ENCODE measurements at regions not wholly inside any gene's neighbourhood (a gene's known extent, or its start where the extent isn't known, plus 50 kb on each side); places are given as distances from the start of the nearest gene placed in this dataset.

DNA sequence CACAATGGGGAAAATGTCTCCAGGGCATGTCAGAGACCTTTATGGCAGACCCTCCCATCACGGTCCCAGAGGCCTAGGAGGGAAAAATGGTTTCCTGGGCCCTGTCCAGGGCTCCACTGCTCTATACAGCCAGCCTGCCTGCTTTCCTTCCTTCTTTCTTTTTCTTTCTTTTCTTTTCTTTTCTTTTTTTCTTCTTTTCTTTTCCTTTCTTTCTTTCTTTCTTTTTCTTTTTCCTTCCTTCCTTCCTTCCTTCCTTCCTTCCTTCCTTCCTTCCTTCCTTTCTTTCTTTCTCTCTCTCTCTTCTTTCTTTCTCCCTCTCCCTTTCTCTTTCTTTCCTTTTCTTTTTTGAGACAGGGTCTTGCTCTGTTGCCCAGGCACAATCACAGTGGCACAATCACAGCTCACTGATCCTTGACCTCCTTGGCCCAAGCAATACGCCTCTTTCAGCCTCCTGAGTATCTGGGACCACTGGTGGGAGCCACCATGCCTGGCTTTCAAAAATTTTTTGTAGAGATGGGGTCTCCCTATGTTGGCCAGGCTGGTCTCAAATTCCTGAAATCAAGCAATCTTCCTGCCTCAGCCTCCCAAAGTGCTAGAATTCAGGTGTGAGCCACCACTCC is 106.9 kb downstream of the BACH1 start:
- intact Hi-C loops (cut with micrococcal nuclease): no loop called here
- 95% methylated on average over 2 of the region's 2 CpGs for WGBS (ENCODE audit: insufficient coverage)
- DNase-seq: no peak
- TF ChIP-seq, protein P1, sequence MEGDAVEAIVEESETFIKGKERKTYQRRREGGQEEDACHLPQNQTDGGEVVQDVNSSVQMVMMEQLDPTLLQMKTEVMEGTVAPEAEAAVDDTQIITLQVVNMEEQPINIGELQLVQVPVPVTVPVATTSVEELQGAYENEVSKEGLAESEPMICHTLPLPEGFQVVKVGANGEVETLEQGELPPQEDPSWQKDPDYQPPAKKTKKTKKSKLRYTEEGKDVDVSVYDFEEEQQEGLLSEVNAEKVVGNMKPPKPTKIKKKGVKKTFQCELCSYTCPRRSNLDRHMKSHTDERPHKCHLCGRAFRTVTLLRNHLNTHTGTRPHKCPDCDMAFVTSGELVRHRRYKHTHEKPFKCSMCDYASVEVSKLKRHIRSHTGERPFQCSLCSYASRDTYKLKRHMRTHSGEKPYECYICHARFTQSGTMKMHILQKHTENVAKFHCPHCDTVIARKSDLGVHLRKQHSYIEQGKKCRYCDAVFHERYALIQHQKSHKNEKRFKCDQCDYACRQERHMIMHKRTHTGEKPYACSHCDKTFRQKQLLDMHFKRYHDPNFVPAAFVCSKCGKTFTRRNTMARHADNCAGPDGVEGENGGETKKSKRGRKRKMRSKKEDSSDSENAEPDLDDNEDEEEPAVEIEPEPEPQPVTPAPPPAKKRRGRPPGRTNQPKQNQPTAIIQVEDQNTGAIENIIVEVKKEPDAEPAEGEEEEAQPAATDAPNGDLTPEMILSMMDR (IDR thresholded peaks at IDR 0.05): no peak
- H3K36me3 ChIP-seq (ENCODE audit: control insufficient read depth, insufficient read depth, low read length): no peaks in the 10 kb centered on the region
- peaks cover 0 to 13% of the 10 kb centered on the region in 2 donors for H3K4me1 Mint-ChIP-seq
- H3K9me3 Mint-ChIP-seq: peaks cover 1% of the 10 kb centered on the region in 2 donors
- no peaks in the 10 kb centered on the region for H3K27me3 Mint-ChIP-seq (ENCODE audit: low read depth in 2 of 2)
- H3K36me3 Mint-ChIP-seq: peaks cover 4% of the 10 kb centered on the region
- no peak overlapping the region for H3K4me3 ChIP-seq (ENCODE audit: low read length)
- H3K4me1 ChIP-seq (ENCODE audit: control insufficient read depth, insufficient read depth, low read length): no peaks in the 10 kb centered on the region
- no peak for ATAC-seq
- no peaks in the 10 kb centered on the region for H3K9me3 ChIP-seq (ENCODE audit: control insufficient read depth, insufficient read depth, low read length)
- no peak overlapping the region for H3K27ac ChIP-seq (ENCODE audit: low read length)
- no peak overlapping the region for H3K4me3 Mint-ChIP-seq
- H3K27me3 ChIP-seq (ENCODE audit: control insufficient read depth, insufficient read depth, low read length): no peaks in the 10 kb centered on the region
- H3K27ac Mint-ChIP-seq: no peak overlapping the region

DNA sequence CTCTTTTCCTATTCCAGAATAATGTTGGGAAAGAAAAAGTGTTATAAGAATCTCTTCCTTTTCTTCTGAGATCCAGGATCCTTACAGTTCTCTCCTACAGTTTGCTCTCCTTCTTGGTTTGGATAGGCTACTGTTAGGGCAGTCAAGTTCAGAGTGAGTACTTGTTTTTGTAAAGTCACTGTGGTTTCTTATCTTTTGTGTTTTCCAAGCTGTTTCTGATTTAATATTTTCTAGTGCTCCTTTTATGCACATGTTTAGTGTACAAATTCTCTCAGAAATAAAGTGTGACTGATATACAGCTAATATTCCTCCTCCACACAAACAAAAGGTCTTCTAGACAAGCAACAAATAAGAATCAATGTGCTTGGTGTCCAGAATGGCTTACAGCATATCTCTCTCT is 107.7 kb downstream of the BACH1 start:
- H3K9me3 Mint-ChIP-seq: no peaks in the 10 kb centered on the region
- peaks cover 0 to 13% of the 10 kb centered on the region in 2 donors for H3K4me1 Mint-ChIP-seq
- no peaks in the 10 kb centered on the region for H3K27me3 Mint-ChIP-seq (ENCODE audit: low read depth in 2 of 2)
- H3K27me3 ChIP-seq (ENCODE audit: control insufficient read depth, insufficient read depth, low read length): no peaks in the 10 kb centered on the region
- H3K9me3 ChIP-seq (ENCODE audit: control insufficient read depth, insufficient read depth, low read length): no peaks in the 10 kb centered on the region
- no peak overlapping the region for H3K4me3 ChIP-seq (ENCODE audit: low read length)
- no peak for ATAC-seq
- intact Hi-C loops (cut with micrococcal nuclease): no loop called here
- no peaks in the 10 kb centered on the region for H3K36me3 Mint-ChIP-seq
- DNase-seq: no peak
- no peak overlapping the region for H3K4me3 Mint-ChIP-seq
- H3K27ac ChIP-seq (ENCODE audit: low read length): no peak overlapping the region
- no peaks in the 10 kb centered on the region for H3K36me3 ChIP-seq (ENCODE audit: control insufficient read depth, insufficient read depth, low read length)
- TF ChIP-seq, protein P1 (IDR thresholded peaks at IDR 0.05): no peak
- H3K27ac Mint-ChIP-seq: no peak overlapping the region
- no peaks in the 10 kb centered on the region for H3K4me1 ChIP-seq (ENCODE audit: control insufficient read depth, insufficient read depth, low read length)

DNA sequence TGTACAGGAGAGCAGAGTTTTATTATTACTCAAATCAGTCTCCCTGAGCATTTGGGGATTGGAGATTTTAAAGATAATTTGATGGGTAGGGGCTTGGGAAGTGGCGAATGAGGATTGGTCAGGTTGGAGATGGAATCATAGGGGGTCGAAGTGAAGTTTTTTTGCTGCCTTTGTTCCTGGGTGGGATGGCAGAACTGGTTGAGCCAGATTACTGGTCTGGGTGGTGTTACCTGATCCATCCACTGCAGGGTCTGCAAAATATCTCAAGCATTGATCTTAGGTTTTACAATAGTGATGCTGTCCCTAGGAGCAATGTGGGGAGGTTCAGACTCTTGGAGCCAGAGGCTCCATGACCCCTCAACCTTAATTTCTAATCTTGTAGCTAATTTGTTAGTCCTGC is 108.8 kb downstream of the BACH1 start:
- TF ChIP-seq, protein P1 (IDR thresholded peaks at IDR 0.05): no peak
- H3K27ac ChIP-seq (ENCODE audit: low read length): no peak overlapping the region
- no peaks in the 10 kb centered on the region for H3K4me1 ChIP-seq (ENCODE audit: control insufficient read depth, insufficient read depth, low read length)
- H3K27me3 Mint-ChIP-seq (ENCODE audit: low read depth in 2 of 2): no peaks in the 10 kb centered on the region
- no peak overlapping the region for H3K4me3 Mint-ChIP-seq
- no peak overlapping the region for H3K27ac Mint-ChIP-seq
- H3K36me3 Mint-ChIP-seq: no peaks in the 10 kb centered on the region
- DNase-seq: no peak
- H3K9me3 Mint-ChIP-seq: no peaks in the 10 kb centered on the region
- intact Hi-C loops (cut with micrococcal nuclease): no loop called here
- no peak for ATAC-seq
- no peaks in the 10 kb centered on the region for H3K27me3 ChIP-seq (ENCODE audit: control insufficient read depth, insufficient read depth, low read length)
- H3K4me3 ChIP-seq (ENCODE audit: low read length): no peak overlapping the region
- 92% methylated on average over 2 of the region's 2 CpGs for WGBS (ENCODE audit: insufficient coverage)
- no peaks in the 10 kb centered on the region for H3K36me3 ChIP-seq (ENCODE audit: control insufficient read depth, insufficient read depth, low read length)
- no peaks in the 10 kb centered on the region for H3K9me3 ChIP-seq (ENCODE audit: control insufficient read depth, insufficient read depth, low read length)
- H3K4me1 Mint-ChIP-seq: peaks cover 0 to 13% of the 10 kb centered on the region in 2 donors

DNA sequence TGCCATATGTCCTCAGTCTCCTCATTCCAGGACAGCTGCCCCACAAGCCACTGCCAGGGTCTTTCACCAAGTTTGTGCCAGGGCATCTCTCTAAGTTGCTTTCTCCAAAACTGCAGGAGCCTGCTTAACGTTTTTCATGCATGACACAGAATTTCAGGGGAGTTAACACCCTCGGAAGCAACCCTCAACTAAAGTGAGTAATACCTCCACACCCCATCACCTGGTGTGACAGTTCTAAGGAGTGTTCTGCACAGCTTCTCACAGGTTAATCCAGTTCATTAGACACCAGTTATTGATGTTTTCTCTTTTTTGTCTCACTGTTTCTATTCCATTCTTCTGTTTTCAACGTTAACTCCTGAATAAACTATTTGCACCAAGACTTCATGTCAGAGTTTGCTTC is 115.0 kb downstream of the BACH1 start:
- 88% methylated on average over 3 of the region's 3 CpGs for WGBS (ENCODE audit: insufficient coverage)
- Mint-ChIP-seq H3K4me3 (no peak overlapping the region), H3K27ac (no peak overlapping the region), H3K27me3 (ENCODE audit: low read depth in 2 of 2) (no peaks in the 10 kb centered on the region), H3K36me3 (no peaks in the 10 kb centered on the region), H3K4me1 (no peaks in the 10 kb centered on the region), H3K9me3 (no peaks in the 10 kb centered on the region)
- Histone ChIP-seq H3K27me3 (ENCODE audit: control insufficient read depth, insufficient read depth, low read length) (no peaks in the 10 kb centered on the region), H3K4me3 (ENCODE audit: low read length) (no peak overlapping the region), H3K27ac (ENCODE audit: low read length) (no peak overlapping the region), H3K36me3 (ENCODE audit: control insufficient read depth, insufficient read depth, low read length) (no peaks in the 10 kb centered on the region), H3K9me3 (ENCODE audit: control insufficient read depth, insufficient read depth, low read length) (no peaks in the 10 kb centered on the region), H3K4me1 (ENCODE audit: control insufficient read depth, insufficient read depth, low read length) (no peaks in the 10 kb centered on the region)
- TF ChIP-seq, protein P1 (IDR thresholded peaks at IDR 0.05): no peak
- DNase-seq (no peak), ATAC-seq (no peak)
- intact Hi-C loops (cut with micrococcal nuclease): no loop called here
